LHCN-M2 (cell line): ENCODE measurements at regions not wholly inside any gene's neighbourhood (a gene's known extent, or its start where the extent isn't known, plus 50 kb on each side); places are given as distances from the start of the nearest gene placed in this dataset.

Experiments
- DNase-seq: peaks from one replicate; pipeline ENCODE4 v3.0.0-alpha.2; 2012; ENCODE audit warnings: low read depth

DNA sequence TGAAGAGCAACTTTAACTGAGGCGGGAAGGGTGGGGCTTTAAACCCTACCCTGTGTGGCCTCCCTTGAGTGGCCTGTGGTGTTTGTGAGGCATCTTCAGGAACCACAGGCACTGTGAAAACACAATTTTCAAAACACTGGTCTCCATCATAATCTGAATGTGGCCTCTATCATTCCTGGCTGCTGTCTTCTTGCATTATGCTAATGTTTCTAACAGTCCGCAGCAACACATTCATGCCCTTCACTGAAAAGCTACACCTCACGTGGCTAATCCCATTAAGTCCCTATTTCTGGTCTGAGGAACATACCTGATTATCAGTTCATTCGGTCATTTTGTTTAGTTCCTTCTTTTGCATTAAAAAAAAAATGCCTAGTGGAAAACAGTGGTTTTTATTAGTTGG, 94.6 kb downstream of the F11 start:
- DNase-seq: no peak

DNA sequence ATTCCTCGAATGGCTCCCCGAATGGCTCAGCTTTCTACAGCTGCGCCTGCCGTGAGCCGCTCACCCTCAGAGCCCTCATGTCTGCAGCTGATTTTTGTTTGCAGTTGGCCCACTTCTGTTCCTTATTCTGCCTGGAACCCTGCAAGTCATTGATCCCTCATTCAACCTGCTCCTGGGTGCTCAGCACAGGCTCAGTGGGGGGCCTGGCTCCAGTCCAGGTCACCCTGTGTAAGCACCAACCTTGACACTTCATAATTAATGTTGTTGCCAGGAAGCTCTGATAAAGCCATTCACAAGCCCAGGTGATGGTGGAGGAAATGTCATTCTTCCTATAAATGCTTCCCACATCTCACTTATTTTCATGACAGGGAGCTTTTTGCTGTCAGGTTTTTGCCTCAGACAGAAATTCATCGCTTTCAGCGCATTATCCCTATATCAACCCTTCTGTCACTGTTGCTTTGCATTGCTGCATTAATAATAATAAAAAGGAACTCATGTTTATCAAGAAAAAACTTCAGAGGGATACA, 85.7 kb downstream of the F11 start:
- DNase-seq: no peak

DNA sequence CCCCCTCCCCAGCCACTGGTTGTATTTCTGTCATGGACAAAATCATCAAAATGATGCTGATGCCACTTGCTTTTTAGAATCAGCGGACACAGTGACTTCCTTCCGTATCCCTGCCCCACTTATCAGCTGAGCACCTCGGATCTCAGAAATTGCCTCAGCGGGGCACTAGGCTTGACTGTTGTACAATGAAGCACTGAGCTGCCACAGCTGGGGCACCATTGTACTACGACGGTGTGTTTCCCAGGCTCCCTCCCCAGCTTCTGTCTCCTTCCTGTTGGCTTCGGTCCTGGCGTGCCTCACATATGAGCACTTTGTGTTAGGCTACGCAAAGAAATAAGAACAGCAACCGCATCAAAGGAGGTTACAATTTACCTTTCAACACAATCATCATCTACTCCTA, 82.4 kb downstream of the F11 start:
- no peak for DNase-seq

DNA sequence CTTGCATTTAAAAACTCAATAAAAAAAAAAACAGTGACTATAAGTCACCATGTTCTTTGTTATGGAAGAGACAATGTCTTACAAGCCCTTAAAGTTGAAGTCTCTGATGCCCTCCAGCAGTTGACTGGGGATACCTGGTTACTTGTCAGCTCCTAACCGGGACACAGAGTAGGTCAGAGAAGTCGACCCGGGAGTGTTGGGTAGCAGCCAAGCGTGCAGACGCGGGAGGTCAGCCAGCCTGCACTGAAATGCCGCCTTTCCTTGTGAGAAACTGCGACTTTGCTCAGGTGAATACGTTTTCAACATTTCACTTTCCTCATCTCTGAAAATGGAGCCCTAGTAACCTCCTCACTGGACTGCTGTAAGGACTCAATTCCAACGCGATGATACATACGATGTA, 81.8 kb downstream of the F11 start:
- no peak for DNase-seq

DNA sequence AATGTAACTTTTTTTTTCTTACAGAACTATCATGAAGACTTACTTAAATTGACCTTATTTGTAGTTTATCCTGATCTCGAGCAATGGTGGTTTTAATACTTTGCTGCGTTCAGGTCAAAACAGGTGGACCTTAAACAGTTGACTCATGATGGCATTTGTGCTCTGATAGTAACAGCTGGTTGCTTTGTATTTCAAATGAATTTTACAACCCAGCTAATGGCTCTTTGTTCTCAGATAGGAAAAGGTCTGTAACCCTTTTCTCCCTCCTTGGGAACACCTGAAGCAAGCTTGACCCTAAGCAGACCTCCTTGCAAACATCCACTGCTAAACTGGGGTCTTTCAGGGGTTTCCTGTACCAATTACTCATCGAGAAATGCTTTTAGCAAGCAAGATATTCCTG, 79.2 kb downstream of the F11 start:
- DNase-seq: no peak

DNA sequence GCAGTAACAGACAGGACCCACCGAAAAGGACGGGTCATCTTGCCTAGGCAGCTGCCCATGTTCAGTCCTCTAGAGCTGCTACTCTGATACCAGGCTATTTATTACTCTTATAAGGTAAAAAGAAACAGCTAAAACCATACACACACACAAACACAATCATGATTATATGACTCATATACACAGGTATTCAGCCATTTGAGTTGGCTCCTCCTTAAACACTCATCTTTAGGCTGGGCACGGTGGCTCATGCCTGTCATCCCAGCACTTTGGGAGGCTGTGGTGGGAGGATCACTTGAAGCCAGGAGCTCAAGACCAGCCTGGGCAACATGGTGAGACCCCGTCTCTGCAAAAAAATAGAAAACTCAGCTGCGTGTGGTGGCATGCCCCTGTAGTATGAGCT, 76.6 kb downstream of the F11 start:
- no peak for DNase-seq

DNA sequence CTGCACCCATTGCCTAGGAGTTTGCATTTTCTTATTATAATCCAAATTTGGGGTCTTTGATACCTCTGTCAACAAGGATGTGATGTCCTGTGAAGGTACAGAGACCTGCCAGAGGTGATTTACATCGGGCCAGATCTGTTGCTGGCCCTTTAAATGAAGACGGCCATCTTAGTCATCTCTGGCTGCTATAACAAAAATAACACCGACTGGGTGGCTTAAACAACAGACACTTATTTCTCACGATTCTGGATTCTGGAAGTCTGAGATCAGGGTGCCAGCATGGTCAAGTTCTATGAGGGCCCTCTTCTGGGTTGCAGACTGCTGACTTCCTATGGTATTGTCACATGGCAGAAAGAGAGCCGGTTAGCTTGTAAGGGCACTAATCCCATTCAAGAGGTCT, 75.7 kb downstream of the F11 start:
- DNase-seq: no peak
